ENCODE measurements at regions not wholly inside any gene's neighbourhood (a gene's known extent, or its start where the extent isn't known, plus 50 kb on each side); places are given as distances from the start of the nearest gene placed in this dataset.

- Histone ChIP-seq H3K4me3 (ENCODE audit: low read depth, low read length) (no peak overlapping the region), H3K27me3 (ENCODE audit: control insufficient read depth, insufficient read depth, low read length) (no peaks in the 10 kb centered on the region), H3K36me3 (ENCODE audit: control insufficient read depth, insufficient read depth, low read length) (no peaks in the 10 kb centered on the region)
- DNase-seq (ENCODE audit: low read depth): no peak
- TF ChIP-seq, protein P1, sequence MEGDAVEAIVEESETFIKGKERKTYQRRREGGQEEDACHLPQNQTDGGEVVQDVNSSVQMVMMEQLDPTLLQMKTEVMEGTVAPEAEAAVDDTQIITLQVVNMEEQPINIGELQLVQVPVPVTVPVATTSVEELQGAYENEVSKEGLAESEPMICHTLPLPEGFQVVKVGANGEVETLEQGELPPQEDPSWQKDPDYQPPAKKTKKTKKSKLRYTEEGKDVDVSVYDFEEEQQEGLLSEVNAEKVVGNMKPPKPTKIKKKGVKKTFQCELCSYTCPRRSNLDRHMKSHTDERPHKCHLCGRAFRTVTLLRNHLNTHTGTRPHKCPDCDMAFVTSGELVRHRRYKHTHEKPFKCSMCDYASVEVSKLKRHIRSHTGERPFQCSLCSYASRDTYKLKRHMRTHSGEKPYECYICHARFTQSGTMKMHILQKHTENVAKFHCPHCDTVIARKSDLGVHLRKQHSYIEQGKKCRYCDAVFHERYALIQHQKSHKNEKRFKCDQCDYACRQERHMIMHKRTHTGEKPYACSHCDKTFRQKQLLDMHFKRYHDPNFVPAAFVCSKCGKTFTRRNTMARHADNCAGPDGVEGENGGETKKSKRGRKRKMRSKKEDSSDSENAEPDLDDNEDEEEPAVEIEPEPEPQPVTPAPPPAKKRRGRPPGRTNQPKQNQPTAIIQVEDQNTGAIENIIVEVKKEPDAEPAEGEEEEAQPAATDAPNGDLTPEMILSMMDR (IDR thresholded peaks at IDR 0.05; ENCODE audit: insufficient read depth, low read length, poor library complexity, severe bottlenecking): no peak
Observed at GRCh38 chrX:40440866-40441265, 139.9 kb upstream of the ATP6AP2 start.

DNA sequence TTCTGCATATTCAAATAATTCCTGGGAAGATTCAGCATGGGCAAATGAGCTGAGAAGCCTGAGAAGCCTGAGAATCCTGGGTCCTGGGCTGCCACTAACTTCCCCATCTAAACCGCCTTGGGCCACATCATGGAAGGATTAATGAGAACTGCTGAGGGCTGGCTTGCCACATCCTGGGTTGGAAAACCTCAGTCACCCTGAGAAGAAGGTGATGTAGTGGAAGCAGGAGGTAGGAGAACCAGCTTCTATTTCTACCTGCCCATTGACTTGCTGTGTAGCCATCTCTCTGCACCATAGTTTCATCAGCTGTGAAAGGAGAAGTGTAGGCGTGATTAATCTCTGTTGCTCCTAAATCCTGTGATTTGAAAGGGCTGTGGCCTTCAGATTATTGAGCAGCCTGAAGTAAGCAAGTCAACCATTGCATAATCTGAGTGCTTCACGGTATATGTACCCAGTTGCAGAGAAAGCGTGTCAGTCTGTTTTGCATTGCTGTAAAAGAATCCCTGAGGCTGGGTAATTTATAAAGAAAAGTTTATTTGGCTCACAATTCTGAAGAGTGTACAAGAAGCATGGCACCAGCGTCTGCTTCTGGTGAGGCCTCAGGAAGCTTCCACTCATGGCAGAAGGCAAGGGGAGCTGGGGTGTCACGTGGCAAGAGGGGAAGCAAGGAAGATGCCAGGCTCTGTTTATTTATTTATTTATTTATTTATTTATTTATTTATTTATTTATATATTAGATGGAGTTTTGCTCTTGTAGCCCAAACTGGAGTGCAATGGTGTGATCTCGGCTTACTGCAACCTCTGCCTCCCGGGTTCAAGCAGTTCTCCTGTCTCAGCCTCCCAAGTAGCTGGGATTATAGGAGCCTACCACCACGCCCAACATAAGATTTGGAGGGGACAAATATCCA lies 140.9 kb upstream of the ATP6AP2 start:
- TF ChIP-seq, protein P1 (IDR thresholded peaks at IDR 0.05; ENCODE audit: insufficient read depth, low read length, poor library complexity, severe bottlenecking): no peak
- Histone ChIP-seq H3K4me3 (ENCODE audit: low read depth, low read length) (no peak overlapping the region), H3K27me3 (ENCODE audit: control insufficient read depth, insufficient read depth, low read length) (no peaks in the 10 kb centered on the region), H3K36me3 (ENCODE audit: control insufficient read depth, insufficient read depth, low read length) (no peaks in the 10 kb centered on the region)
- DNase-seq (ENCODE audit: low read depth): no peak

- TF ChIP-seq, protein P1 (IDR thresholded peaks at IDR 0.05; ENCODE audit: insufficient read depth, low read length, poor library complexity, severe bottlenecking): no peak
- DNase-seq (ENCODE audit: low read depth): no peak
- Histone ChIP-seq H3K27me3 (ENCODE audit: control insufficient read depth, insufficient read depth, low read length) (no peaks in the 10 kb centered on the region), H3K4me3 (ENCODE audit: low read depth, low read length) (no peak overlapping the region), H3K36me3 (ENCODE audit: control insufficient read depth, insufficient read depth, low read length) (no peaks in the 10 kb centered on the region)
Observed at GRCh38 chrX:40437348-40437747, 143.4 kb upstream of the ATP6AP2 start.

- no peak for DNase-seq (ENCODE audit: low read depth)
- H3K4me3 ChIP-seq (ENCODE audit: low read depth, low read length): no peak overlapping the region
- TF ChIP-seq, protein P1 (IDR thresholded peaks at IDR 0.05; ENCODE audit: insufficient read depth, low read length, poor library complexity, severe bottlenecking): no peak
Observed at GRCh38 chrX:40434947-40435346, 145.8 kb upstream of the ATP6AP2 start.

GRCh38 chrX:40434443-40434842 lies 146.3 kb upstream of the ATP6AP2 start:
- TF ChIP-seq, protein P1 (IDR thresholded peaks at IDR 0.05; ENCODE audit: insufficient read depth, low read length, poor library complexity, severe bottlenecking): no peak
- no peaks in the 10 kb centered on the region for H3K36me3 ChIP-seq (ENCODE audit: control insufficient read depth, insufficient read depth, low read length)
- no peaks in the 10 kb centered on the region for H3K27me3 ChIP-seq (ENCODE audit: control insufficient read depth, insufficient read depth, low read length)
- no peak overlapping the region for H3K4me3 ChIP-seq (ENCODE audit: low read depth, low read length)
- DNase-seq (ENCODE audit: low read depth): no peak

More at GRCh38 chrX:40434947-40435346, 145.8 kb upstream of the ATP6AP2 start:
- no peaks in the 10 kb centered on the region for H3K36me3 ChIP-seq (ENCODE audit: control insufficient read depth, insufficient read depth, low read length)
- H3K27me3 ChIP-seq (ENCODE audit: control insufficient read depth, insufficient read depth, low read length): no peaks in the 10 kb centered on the region
